Astrocyte of the spinal cord (primary cell): ENCODE measurements at regions not wholly inside any gene's neighbourhood (a gene's known extent, or its start where the extent isn't known, plus 50 kb on each side); places are given as distances from the start of the nearest gene placed in this dataset.

Source experiments
- DNase-seq: peaks from one replicate; pipeline ENCODE4 v3.0.0; 2011; ENCODE audit warnings: low read depth, low spot score
- H3K4me3 ChIP-seq: 2 replicates; pipeline ENCODE4 v1.5.1; 2011; ENCODE audit warnings: low read depth, mild to moderate bottlenecking, low read length, moderate library complexity
- CTCF ChIP-seq: IDR thresholded peaks from 2 replicates; pipeline ENCODE4 v1.5.1; 2012; ENCODE audit warnings: low read depth, mild to moderate bottlenecking, low read length, inconsistent platforms
- in situ Hi-C: cut with HindIII; loops from 2 replicates; pipeline ENCODE4 v1.10.0; 2017; ENCODE audit warnings: low sequenced_read_pairs

- no peak for TF ChIP-seq CTCF
- DNase-seq: peak; percentile 9
- H3K4me3 ChIP-seq: no peak overlapping the region
- in situ Hi-C loops: no loop called here
These were observed 63.3 kb upstream of the SLC30A5 start for GRCh38 chr5:69030358-69031062.

DNA sequence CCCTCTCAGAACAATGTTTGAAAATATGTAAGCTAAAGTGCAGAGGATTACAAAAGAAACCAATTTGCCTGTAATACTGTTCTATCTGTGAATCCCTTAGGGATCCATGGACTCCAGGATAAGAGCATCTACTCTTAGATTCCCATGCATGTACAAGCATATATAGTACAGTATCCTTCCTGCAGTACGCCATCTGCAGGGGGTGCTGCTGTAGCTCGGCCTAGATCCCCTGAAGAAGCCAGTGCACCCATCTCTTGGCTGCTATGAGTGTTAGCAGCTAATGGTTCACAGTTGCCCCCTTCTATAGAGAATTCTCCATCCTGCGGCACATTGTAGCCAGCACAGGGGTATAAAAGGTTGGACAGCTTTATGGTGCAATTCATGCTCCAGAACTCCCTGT lies 61.8 kb upstream of the SLC30A5 start:
- TF ChIP-seq CTCF: no peak
- no peak overlapping the region for H3K4me3 ChIP-seq
- DNase-seq: no peak
- in situ Hi-C loops: no loop called here

- no peak for DNase-seq
- no peak overlapping the region for H3K4me3 ChIP-seq
- TF ChIP-seq CTCF: no peak
- in situ Hi-C loops: no loop called here
These were observed 60.1 kb upstream of the SLC30A5 start for GRCh38 chr5:69033690-69034089.

DNA sequence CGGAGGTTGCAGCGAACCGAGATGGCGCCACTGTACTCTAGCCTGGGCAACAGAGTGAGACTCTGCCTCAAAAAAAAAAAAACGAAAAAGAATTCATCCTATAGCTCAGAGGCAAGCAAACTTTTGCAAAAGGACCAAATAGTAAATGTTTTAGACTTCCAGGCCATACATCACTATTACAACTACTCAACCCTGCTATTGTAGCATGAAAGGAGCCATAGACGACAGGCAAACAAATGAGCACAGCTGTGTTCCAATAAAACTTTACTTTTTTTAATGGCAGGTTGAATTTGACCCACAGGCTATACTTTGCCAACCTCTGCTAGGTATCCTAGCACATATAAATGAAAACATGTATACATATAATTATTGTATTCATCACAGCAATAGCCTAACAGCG lies 58.9 kb upstream of the SLC30A5 start:
- no peak for DNase-seq
- no peak overlapping the region for H3K4me3 ChIP-seq
- no peak for TF ChIP-seq CTCF
- in situ Hi-C loops: no loop called here

GRCh38 chr5:69035665-69036064 lies 58.1 kb upstream of the SLC30A5 start:
- no peak for TF ChIP-seq CTCF
- DNase-seq: no peak
- in situ Hi-C loops: no loop called here
- no peak overlapping the region for H3K4me3 ChIP-seq

GRCh38 chr5:69038539-69038938 lies 55.3 kb upstream of the SLC30A5 start:
- DNase-seq: no peak
- no peak for TF ChIP-seq CTCF
- in situ Hi-C loops: no loop called here
- no peak overlapping the region for H3K4me3 ChIP-seq
